B cell (primary cell): ENCODE measurements at regions not wholly inside any gene's neighbourhood (a gene's known extent, or its start where the extent isn't known, plus 50 kb on each side); places are given as distances from the start of the nearest gene placed in this dataset.

ENCODE experiments used
- CTCF ChIP-seq: fragments of 200-600 bp; IDR thresholded peaks from one replicate; pipeline ENCODE4 v1.8.0; 2022; ENCODE audit warnings: antibody characterized with exemption, mild to moderate bottlenecking
- EZH2 ChIP-seq: IDR thresholded peaks from 2 replicates; pipeline ENCODE4 v1.6.1; 2012; ENCODE audit warnings: borderline replicate concordance, low read depth, mild to moderate bottlenecking, moderate library complexity, low read length; ENCODE audit not compliant: insufficient read depth, poor library complexity, severe bottlenecking

- TF ChIP-seq CTCF (no peak), EZH2 (no peak)
Measured at GRCh38 chr13:74036373-74036772, 97.8 kb downstream of the KLF12 start.
